ENCODE measurements at regions not wholly inside any gene's neighbourhood (a gene's known extent, or its start where the extent isn't known, plus 50 kb on each side); places are given as distances from the start of the nearest gene placed in this dataset.

- TF ChIP-seq CTCF (IDR thresholded peaks at IDR 0.05) (no peak), POLR2A (IDR thresholded peaks at IDR 0.05) (no peak)
Measured at GRCh38 chr6:113758214-113758613, 98.9 kb upstream of the MARCKS start.
